NB4 (cell line): ENCODE measurements at regions not wholly inside any gene's neighbourhood (a gene's known extent, or its start where the extent isn't known, plus 50 kb on each side); places are given as distances from the start of the nearest gene placed in this dataset.

ENCODE experiments used
- POLR2A ChIP-seq: IDR thresholded peaks from 2 replicates; pipeline ENCODE4 v1.6.1; 2011; ENCODE audit warnings: mild to moderate bottlenecking; ENCODE audit not compliant: insufficient read length; ENCODE audit errors: extremely low read depth
- TF ChIP-seq, protein P1 (sequence below): IDR thresholded peaks from one replicate; pipeline ENCODE4 v1.5.1; 2012; ENCODE audit warnings: low read depth, low read length

DNA sequence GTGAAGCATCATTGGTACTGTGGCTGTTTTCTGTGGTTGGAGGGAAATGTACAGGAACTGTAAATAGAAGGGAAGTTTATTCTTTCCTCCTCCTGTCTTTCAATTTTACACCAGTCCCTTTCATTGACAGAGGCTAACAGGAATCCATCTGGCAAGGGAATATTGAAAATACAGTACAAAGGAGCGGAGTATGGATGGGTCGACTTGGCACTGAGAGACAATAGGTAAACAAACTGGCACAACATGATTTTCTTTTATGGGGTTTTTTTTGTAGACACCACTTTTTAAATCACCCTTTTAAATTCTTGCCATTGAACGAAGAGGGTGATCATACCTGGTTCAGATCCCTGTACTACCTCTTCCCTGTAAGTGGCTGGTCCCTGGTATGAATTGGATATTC is 341.3 kb downstream of the RWDD3 start:
- TF ChIP-seq, protein P1, sequence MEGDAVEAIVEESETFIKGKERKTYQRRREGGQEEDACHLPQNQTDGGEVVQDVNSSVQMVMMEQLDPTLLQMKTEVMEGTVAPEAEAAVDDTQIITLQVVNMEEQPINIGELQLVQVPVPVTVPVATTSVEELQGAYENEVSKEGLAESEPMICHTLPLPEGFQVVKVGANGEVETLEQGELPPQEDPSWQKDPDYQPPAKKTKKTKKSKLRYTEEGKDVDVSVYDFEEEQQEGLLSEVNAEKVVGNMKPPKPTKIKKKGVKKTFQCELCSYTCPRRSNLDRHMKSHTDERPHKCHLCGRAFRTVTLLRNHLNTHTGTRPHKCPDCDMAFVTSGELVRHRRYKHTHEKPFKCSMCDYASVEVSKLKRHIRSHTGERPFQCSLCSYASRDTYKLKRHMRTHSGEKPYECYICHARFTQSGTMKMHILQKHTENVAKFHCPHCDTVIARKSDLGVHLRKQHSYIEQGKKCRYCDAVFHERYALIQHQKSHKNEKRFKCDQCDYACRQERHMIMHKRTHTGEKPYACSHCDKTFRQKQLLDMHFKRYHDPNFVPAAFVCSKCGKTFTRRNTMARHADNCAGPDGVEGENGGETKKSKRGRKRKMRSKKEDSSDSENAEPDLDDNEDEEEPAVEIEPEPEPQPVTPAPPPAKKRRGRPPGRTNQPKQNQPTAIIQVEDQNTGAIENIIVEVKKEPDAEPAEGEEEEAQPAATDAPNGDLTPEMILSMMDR: no peak
- TF ChIP-seq POLR2A: no peak
